ENCODE measurements at regions not wholly inside any gene's neighbourhood (a gene's known extent, or its start where the extent isn't known, plus 50 kb on each side); places are given as distances from the start of the nearest gene placed in this dataset.

DNA sequence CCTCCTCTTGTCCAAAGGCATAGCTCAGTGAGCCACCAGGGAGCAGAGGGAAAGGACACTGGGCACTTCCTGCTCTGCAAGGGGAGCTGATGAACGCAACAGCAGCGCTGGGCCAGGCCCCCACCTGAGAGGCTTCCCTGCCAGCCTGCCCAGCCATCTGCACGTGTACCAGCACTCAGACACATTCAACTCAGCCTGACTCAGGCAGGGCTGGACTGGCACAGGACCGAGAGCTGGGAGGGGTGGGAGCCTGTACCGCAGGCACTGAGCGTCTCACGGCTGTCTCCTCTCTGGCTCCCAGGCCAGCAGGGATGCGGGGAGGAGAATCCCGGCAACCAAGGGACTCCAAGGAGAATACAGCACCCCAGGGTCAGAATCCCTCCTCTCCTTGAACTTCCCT is 411.8 kb downstream of the CTTN start:
- DNase-seq, result no peak

GRCh38 chr11:70810681-70811080 is 412.4 kb downstream of the CTTN start:
- DNase-seq, result no peak

- DNase-seq, result no peak
These were observed 413.2 kb downstream of the CTTN start for GRCh38 chr11:70811483-70811882.

GRCh38 chr11:70811915-70812314 is 413.6 kb downstream of the CTTN start:
- DNase-seq, result no peak

GRCh38 chr11:70812472-70812871 is 414.1 kb downstream of the CTTN start:
- DNase-seq, result no peak

DNA sequence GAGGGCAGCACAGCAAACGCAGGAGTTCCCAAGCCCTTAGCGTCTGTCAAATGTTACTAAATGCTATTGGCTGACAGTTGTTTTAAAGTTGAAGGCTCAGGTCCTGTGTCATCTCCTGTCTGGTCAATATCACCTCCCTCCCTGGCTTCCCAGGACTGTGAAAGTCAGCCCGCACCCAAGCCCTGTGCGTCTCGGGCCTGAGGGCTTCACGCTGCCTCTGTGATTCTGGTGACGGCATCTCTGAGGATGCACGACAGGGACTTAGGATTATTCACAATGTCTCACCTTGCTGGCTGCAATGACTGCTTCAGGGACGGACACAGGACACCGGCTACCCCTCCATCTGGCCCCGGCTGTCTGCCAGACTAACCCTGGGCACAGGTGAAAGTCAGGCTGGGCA is 415.3 kb downstream of the CTTN start:
- DNase-seq, result no peak

DNA sequence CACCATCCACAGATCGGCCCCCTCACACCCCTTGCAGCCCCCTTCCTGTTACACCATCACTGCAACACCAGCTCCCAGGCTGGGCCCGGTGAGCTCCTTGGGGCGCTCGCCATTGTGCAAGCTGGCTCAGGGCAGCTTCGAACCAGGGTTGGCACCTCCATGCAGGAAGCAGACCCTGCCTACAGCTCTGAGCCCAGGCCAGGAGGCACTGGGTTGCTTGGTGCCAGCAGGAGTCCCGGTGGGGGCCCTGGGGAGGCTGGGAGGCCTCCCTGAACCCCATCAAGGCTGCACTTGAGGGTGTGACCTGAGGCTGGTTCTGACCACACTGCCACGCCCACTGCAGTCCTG is 417.1 kb downstream of the CTTN start:
- no peak for DNase-seq

DNA sequence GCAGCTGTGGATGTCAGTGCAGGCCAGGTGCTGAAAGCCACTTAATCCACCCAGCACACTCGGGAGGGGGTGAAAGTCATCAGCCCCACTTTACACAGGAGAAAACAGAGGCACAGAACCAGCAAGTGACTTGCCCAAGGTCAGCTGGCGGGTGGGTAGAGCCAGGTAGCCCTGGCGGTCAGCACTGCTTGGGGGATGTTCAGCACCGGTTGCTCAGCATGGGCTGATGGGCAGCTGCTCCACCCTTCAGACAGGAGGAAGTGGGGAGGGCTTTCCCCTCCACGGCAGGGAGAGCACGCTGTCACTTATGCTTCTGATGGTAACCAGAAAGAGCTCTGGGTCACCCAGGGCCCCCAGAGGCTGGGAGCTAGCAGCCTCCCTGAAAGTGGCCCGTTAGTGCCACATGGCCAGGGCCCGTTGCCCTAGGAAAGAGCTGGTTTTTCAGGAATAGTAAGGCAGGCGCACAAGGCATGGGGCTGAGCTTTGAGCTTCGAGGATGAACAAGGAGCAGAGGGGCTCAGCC is 417.9 kb downstream of the CTTN start:
- DNase-seq, result no peak

GRCh38 chr11:70818351-70818750 is 420.0 kb downstream of the CTTN start:
- DNase-seq, result no peak

GRCh38 chr11:70819022-70819421 is 420.7 kb downstream of the CTTN start:
- DNase-seq, result no peak

- DNase-seq, result no peak
These were observed 422.0 kb downstream of the CTTN start for GRCh38 chr11:70820311-70820710.

DNA sequence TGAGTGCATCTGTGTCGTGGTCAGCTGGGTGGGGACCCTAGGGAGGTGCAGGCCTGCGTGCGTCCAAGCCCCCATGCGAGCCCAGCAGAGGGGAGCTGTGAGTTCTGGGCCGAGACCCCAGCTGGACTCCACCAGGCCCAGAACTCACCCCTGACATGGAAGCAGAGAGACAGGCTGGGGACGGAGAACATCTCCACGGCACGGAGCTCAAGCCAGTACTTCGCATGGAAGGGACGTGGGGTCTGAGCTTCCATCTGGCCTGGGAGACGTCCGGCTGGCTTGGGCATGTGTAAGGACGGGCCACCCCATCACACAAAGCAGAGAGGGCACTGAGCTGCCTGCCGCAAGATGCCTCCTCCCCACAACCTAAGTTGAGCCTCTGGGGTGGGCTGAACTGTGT is 422.4 kb downstream of the CTTN start:
- DNase-seq, result no peak

DNA sequence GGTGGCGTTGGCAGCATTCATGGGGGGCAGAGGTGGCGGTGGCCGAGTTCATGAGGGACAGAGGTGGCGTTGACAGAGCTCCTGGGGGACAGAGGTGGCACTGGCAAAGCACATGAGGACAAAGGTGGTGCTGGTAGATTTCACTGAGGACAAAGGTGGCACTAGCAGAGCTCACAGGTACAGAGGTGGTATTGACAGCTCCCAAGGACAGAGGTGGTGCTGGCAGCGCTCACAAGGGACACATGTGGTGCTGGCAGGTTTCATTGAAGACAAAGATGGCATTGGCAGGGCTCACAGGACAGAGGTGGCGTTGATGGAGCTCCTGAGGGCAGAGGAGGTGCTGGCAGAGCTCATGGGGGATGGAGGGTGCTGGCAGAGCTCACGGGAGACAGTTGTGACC is 425.4 kb downstream of the CTTN start:
- no peak for DNase-seq

DNA sequence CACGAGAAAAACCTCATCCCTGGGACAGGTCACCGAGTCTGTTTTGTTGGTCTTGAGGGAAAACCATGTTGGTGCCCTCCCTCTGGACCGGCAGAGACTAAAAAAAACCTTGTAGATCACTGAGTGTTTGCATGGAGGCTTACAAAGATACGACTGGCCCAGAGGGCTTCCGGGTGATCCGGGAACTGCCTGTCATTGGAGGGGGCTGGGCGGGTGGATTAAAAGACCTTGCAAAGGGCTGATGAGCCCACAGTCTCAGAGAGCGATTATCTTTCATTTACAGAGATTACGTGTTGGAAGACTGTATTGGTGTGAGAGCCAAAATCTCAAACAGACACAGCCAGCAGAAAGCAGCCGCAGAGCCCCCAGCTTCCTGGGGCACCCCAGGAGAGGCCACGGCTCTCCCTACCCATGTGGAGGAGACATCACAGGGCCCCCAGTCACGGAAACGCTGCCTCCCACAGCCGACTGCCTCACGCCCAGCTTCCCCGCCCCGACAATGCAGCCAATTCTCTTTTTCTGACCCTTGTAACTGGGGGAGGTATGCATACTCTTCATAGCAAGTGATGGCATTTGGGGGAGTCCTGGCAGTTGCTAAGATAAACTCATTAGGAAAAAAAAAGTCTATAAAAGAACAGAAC is 426.4 kb downstream of the CTTN start:
- DNase-seq, result no peak

- DNase-seq, result no peak
These were observed 426.4 kb downstream of the SHANK2 start for GRCh38 chr11:70825893-70826540.

DNA sequence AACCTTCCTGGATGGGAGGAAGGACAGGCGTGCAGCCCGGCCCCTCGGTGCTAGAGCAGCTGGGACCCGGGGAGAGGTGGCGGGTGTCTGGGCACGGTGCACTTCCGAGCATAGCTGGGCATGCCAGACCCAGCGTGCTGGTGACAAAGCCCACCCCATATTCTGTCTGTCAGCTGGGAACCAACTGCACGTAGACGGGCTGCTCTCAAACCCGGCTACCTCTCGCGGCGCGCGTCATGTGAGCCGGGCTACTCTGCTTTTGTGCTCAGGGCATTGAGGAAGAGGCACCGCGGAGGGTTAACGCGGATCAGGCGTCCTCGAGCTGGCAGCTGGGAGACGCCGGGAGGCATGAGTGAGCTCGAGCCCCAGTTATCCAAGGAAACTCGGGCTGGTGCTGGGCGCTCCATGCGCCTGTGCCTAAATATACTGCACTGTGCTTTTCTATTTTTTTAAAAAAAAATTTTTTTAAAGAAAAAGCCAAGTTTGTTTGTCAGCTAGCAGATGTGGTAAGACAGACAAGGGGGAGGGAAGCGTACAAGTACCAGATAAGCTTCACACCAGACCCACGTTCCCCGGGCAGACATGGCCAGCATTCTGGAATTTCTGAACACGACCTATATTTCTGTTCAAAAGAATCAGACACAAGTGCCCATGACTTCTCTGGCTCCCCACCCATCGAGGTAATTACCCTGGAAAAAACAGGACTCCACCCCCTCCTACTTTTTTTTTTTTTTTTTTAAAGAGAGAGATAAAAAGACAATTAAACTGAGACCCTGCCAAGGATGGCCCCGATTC is 425.6 kb downstream of the SHANK2 start:
- no peak for DNase-seq

DNA sequence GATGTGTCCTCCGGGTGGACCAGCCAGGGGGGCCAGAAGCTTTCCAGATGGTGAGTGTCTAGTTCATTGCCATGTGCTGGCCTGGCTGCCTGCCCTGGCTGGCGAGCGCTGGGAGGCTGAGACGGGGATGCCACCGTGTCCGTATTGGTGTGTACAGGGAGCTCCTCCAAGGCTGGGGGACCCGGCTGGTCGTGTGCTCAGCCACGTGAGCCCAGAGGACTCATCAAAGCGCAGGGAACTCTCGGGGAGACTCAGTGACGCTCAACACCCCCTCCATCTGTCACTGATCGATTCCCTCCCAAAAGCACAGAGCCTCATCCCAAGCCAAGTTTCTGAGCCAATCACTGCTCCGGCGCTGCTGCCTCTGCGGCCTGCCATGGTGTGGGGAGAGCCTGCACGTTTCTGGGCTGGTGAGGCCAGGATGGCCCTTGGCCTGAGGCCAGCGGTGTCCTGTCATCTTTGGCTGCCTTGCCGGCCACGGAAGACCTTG is 423.7 kb downstream of the SHANK2 start:
- no peak for DNase-seq

DNA sequence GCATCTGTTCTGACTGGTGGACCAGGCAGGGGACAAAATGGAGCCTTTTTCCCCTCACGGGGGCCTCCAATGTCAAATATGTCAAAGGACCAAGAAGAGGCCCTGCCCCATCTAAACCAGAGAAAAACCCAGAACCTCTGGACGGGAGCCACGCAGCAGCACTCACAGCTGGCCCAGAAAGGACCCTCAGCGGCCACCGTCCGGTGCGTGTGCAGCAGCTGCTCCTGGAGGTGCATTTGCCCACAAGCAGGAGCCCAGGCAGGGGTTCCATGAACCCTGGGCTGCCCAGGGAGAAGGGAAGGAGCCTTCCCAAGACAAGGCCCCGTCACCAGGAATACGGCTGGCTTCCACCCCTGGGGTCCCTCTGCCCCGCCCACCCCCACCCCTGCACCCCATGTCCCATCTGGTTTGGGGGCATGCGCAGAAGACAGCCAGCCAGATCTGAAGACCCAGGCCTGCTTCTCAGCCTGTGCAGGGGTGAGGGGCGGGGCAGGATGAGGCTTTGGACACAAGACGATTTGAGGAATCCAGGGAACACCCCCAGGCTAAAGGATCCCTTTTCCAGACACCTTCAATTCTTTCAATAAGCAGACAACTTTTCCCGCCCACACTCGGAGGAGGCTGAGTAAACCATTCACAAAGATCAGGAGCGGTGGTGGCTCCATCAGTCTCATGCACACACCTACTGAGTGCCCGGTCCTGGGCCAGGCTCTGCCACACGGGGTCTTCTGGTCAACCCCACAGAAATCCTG is 423.1 kb downstream of the SHANK2 start:
- DNase-seq, result no peak

- no peak for DNase-seq
These were observed 422.5 kb downstream of the SHANK2 start for GRCh38 chr11:70829886-70830272.

DNA sequence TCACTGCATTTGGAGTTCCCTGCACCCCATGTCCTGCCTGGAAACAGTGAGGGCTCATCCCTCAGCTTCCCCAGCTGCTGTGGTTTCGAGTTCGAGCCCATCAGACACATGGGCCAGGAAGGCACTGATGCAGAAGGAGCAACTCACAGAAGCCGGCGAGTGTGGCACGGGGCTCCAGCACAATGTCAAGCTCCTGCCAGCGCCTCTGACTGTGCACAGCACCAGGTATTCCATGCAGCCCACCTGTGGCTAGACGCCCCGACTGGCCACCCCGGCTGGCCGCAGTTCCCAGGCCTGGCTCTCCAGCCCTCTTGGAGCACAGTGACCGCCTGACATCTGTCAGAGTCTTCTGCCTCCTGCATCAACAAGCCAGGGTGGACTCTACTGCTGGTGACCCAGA is 419.4 kb downstream of the SHANK2 start:
- no peak for DNase-seq

GRCh38 chr11:70833554-70833953 is 418.8 kb downstream of the SHANK2 start:
- DNase-seq, result no peak

- no peak for DNase-seq
These were observed 418.0 kb downstream of the SHANK2 start for GRCh38 chr11:70834277-70834940.

Data from bone marrow (tissue), 2 donors.